CD4-positive, alpha-beta T cell treated with Interleukin-17A for 1 hour (primary cell): ENCODE measurements at regions not wholly inside any gene's neighbourhood (a gene's known extent, or its start where the extent isn't known, plus 50 kb on each side); places are given as distances from the start of the nearest gene placed in this dataset.
A peak's percentile ranks its signal among the peaks of the same experiment; 100 is the strongest.

Experiments
- DNase-seq: peaks from one replicate; pipeline ENCODE4 v3.0.0-alpha.2; 2020

DNA sequence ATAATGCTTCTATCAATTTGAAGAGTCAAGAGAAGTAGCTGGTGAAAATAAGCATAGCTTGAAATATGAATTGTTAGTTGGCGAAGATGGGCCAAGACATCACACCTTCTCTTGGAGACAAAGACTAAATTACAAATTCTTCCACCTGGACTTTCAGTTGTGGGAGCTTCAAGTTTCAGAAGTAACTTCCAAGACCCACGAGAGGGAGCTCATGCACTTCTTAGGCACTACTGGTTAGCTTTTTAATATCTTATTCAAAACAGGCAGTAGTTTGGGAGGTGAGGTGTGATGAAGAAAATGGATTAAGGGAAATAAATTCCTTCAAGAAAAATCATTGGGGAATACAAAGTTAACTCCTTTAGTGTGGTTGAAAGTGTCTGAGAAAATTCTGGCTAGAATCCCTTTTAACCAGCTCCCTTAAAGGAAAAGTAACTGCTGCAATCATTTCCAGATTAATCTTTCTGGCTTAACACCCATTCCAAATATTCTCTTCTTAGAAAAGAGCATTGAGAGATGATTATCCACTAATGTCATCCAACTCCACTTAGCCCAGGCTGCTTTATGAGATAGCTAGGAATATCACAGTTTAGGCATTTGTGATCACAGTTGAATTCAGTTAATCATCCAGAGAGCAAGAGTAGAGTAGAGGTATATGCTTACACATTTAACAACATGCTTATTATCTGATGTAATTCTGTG, 139.5 kb upstream of the DMRTA1 start:
- DNase-seq: peak; percentile 8

DNA sequence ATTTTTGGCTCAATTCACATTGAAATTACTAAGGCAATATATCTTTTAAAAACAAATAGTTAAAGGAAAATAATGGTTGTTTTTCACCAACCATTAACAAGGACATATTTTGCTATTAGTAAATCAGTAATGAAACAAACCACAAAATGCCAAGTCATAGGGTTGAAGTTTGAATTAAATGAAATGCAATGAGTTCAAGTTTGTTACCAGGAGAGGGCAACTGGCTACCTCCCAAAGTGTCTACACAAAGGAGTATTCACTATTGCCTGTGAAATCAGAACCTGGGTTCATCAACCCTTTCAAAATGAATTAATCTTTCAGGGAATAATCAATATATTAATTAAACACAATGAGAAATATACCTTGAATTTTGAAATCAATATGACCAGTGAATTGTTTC, 138.4 kb upstream of the DMRTA1 start:
- no peak for DNase-seq

GRCh38 chr9:22316645-22317044, 130.0 kb upstream of the DMRTA1 start:
- DNase-seq: no peak

GRCh38 chr9:22331533-22331932, 115.1 kb upstream of the DMRTA1 start:
- DNase-seq: no peak

DNA sequence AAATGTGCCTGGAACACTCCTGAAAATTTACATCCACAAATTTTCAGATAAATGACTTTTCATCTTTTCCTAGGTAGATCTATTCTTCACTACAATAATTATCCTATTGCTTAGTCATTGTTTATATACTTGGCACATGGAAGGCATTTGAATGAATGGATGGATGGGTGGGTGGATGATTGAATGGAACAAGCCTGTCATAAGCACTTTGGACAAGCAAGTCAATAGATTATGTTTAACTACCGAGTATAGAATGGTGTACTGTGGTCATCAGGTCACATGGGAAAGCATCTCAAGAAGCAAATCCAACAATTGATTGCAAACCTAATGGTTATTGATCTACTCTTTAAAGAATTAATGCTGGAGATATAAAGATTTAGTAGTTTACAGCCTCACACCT, 114.4 kb upstream of the DMRTA1 start:
- no peak for DNase-seq

DNA sequence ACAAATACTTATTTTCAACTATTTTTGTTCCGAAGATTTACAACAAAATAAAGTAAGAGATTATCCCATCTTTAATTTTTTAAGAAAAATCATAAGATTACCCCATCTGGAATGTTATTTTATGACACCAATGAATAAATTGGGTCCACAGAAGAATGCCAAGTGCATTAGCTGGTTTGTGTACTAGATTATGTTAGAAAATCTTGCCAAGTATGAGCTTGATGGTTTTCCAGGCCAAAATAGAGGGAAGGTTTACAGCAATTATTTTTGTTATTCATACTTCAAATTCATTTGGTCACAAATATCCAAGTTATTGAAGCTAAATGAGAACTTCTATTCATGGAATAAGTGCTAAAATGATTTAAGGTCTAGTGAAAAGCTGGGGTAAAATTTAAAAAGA, 109.4 kb upstream of the DMRTA1 start:
- DNase-seq: no peak

DNA sequence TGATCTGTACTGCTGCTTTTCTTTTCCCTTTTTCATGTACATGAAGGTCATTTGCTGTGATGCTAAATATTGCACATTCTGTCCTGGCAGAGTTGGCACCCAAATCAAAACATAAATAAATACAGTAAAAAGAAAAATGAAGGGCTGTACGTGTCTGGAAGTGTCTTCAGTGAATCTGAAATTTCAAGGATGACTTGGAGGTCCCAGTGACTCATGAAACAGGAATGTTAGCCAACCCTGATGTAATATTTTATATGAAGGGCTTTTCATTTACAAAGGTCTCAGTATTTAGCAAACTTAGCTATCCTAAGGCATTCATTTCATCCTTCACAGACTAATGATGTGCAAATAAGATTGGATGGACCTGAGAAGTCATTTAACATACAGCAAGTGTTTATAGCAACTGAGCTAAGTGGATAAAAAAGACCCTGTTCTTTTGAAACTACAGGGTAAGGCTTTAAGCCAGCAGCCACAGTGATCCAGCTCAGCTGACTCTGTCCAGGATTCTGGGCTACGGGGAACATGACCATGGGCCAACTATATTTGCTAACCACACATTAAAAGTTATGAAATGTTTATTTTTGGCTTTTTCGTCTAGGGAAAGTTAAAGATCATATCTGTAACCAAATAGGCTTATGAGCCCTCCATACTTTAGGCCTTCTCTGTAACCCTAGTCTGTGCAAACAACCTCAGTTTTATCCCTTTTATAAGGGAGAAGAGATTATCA, 104.0 kb upstream of the DMRTA1 start:
- DNase-seq: no peak

DNA sequence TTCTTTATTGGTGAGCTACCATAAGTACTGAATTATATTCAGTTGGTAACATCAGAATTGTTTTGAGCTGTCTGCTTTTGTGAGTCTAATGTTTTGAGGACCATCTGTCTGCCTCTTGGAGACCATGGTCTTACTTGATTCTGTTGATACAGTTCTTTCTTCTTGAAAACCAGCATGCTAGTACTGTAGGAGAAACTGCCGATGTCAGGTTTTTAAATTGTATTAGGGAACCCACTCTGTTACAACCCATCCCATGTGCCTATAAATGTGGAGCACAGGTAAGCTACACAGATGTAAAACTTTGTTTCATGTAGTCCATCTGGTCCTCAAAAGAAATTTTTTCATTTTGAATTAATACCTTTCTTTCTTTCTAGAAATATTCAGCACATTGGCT, 103.4 kb upstream of the DMRTA1 start:
- no peak for DNase-seq

DNA sequence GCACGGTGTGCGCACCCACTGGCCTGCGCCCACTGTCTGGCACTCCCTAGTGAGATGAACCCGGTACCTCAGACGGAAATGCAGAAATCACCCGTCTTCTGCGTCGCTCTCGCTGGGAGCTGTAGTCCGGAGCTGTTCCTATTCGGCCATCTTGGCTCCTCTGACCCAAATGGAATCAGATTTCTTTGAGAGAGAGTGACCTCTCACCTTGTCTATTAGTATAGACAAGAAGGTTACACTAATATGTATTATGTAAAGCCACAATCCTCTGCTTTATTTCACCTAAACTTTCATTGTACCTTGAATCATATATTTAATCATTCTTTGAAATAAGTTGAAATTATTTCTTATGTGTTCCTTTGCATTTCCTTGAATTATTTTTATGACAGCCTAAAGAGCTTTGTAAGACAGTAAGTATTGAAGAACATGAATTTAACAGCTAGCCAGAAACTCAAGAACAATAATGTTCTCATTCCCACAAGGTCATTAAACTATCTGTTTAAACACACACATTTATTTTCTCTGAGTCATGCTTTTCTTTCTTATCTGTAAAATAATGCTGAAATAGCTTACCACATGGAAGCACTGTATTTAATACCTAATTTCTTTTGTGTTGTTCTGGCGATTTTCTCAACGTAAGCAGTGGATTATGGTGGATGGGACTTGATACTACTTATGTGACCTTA, 91.8 kb upstream of the DMRTA1 start:
- no peak for DNase-seq

- DNase-seq: no peak
Observed at GRCh38 chr9:22356985-22357384, 89.6 kb upstream of the DMRTA1 start.

- no peak for DNase-seq
Observed at GRCh38 chr9:22363421-22363887, 83.2 kb upstream of the DMRTA1 start.

DNA sequence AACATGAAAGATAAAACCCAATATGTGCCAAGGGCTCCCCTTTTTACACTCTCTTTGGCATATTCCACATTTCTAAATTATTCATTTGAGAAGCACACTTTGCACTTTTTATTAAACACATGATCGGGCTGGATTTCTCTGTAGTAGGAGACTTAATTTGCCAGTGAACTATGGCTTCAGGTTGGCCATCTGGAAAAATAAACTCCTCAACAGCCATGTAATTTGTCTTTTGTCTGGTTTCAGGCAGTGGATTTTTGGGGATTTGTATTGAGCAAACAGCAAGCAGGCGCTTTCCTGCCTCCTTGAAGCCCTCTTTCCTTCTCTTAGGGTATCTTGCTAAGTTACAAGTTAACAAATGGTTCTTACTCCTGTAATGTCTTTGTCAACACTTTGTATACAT, 73.0 kb upstream of the DMRTA1 start:
- no peak for DNase-seq

GRCh38 chr9:22374051-22374450, 72.6 kb upstream of the DMRTA1 start:
- no peak for DNase-seq

DNA sequence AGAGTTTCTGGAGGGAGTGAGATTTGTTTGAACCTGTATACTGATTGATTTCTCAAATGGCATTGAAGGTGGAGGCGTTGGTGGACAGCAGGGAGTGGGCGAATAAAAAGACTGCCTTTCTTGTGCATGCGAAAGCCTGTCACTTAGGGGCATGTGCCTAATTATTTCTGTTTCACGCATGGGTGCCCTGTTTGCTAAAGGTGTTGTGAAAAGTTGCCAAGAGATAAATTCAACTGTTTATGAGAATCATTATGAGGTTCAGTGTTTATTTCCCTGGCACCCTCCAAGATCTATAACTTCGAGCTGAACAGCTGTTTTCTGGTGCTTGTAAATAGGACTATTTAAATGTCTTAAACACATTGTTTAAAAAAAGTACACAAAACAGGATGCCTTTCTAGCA, 67.4 kb upstream of the DMRTA1 start:
- DNase-seq: no peak

DNA sequence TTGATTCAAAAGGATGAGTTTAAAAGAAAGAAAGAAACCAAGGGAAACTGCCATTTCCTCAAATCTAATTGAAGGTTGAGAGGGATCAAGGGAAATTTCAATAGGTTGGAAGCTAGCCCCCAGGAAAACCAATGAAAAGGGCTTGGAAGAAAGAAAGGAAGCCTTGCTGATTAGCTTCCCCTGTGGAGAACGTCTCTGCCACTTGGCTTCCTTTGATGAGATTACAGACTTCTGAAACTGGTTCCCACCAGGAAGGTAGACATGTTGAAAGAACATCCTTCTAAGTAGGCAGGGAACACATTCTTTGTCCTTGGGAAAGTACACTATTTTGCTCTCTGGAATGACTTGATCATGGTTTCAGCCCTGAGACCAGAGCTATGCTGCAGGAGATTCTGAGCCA, 65.5 kb upstream of the DMRTA1 start:
- DNase-seq: no peak

DNA sequence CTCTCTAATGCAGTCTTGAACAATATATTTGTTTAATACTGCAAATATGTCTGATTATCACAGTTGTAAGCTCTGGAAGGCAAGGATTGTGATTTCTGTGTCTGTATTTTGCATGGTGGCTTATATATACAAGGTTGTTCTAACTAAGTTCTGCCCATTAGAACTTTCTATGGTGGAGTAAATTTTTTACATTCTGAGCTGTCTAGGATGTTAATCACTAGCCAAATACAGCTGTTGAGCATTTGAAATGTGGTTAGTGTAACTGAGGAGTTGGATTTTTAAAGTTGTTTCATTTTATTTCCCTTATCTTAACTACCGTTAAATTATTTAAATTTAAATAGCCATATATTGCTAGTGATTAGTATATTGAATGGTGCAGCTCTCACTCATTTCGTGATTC, 64.3 kb upstream of the DMRTA1 start:
- no peak for DNase-seq

- DNase-seq: no peak
Observed at GRCh38 chr9:22383718-22384117, 62.9 kb upstream of the DMRTA1 start.

GRCh38 chr9:22389271-22389670, 57.4 kb upstream of the DMRTA1 start:
- DNase-seq: no peak

DNA sequence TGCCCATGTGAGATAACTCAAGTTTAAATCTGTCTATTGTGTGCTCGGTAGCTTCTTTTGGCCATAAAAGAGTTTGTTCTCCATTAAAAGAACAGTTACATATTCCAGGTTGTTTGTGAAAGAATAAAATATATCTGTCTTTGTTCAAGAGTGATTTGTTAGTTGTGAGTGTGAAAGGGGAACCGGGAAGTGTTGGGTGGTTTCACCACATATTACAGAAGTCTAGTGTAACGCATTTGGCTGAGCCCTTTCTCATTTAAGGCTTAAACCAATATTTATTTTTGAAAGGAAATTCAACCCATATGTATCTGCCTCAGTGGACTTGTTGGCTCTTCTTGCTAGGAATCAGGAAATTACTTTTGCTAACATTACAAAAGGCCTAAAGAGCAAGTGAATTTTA, 54.1 kb upstream of the DMRTA1 start:
- no peak for DNase-seq

DNA sequence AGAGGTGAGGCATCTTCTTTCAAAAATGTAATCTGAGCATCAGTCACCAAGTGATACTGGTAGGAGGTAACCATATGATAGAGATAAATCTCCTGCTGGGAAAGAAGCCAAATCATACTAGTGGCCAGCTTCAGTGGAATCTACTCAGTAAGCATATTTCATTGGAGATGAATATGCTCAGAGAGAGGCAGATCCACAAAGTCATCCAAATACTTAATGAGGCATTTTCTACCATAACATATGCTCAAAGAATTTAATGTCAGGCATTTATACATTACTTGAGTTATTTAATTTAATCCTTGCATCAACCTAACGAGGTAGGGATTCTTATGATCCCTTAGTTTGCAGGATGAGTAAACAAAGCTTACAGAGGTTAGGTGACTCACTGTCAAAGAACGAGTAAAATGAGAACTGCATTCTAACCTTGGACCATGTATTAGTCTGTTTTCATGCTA, 50.9 kb upstream of the DMRTA1 start:
- no peak for DNase-seq
